ENCODE measurements at regions not wholly inside any gene's neighbourhood (a gene's known extent, or its start where the extent isn't known, plus 50 kb on each side); places are given as distances from the start of the nearest gene placed in this dataset.

GRCh38 chr2:71889759-71890684 lies 257.6 kb downstream of the CYP26B1 start:
- CTCF ChIA-PET: no interaction called here
- BruUV-seq (replicated peaks): no TSS peak
- H3K36me3 ChIP-seq (ENCODE audit: control insufficient read depth in 2 of 2, insufficient read depth in 2 of 2, low read length in 1 of 2): no peaks in the 10 kb centered on the region
- no peaks in the 10 kb centered on the region for H4K20me1 ChIP-seq (ENCODE audit: control insufficient read depth, insufficient read depth)
- FAIRE-seq (no peak), ATAC-seq (no peak), DNase-seq (ENCODE audit: low read depth, low spot score) (no peak)
- SMC1A ChIA-PET (ENCODE audit: uncharacterized antibody, unreplicated experiment): interaction anchor here (1.2 kb wide), 1 partner anchor 34 kb away, joined by 3 read pairs; no protein-coding TSS in a partner anchor
- H3K4me2 ChIP-seq (ENCODE audit: control insufficient read depth, insufficient read depth): no peak overlapping the region
- H3K4me1 ChIP-seq (ENCODE audit: control insufficient read depth, insufficient read depth, low read length): no peaks in the 10 kb centered on the region
- no peaks in the 10 kb centered on the region for H3K79me2 ChIP-seq (ENCODE audit: control insufficient read depth, insufficient read depth, low read length)
- no peak overlapping the region for H3K27ac ChIP-seq (ENCODE audit: control insufficient read depth, insufficient read depth)
- 34% methylated on average over 5 of the region's 5 CpGs for whole genome bisulfite sequencing (ENCODE audit: insufficient coverage, insufficient replicate concordance, low lambda C conversion rate, missing lambda C conversion rate)
- no peaks in the 10 kb centered on the region for H3K9me3 ChIP-seq (replicated peaks; ENCODE audit: control insufficient read depth, insufficient read depth, low read length)
- no peak overlapping the region for H3K9ac ChIP-seq (ENCODE audit: control insufficient read depth, insufficient read depth, low read length)
- H3K27me3 ChIP-seq (replicated peaks in 1 of 2; ENCODE audit: control insufficient read depth in 2 of 2, insufficient read depth in 2 of 2, low read length in 1 of 2): no peaks in the 10 kb centered on the region
- intact Hi-C loops (cut with micrococcal nuclease; ENCODE audit: unreplicated experiment) (no loop called here), in situ Hi-C loops (cut with MboI) (no loop called here)
- POLR2A ChIA-PET: no interaction called here
- H3K4me3 ChIP-seq: no peak overlapping the region
- H2AFZ ChIP-seq (ENCODE audit: control insufficient read depth, low read depth, low read length): no peak overlapping the region
- RAD21 ChIA-PET (ENCODE audit: unreplicated experiment): no interaction called here
- TF ChIP-seq NR2C1 (IDR thresholded peaks at IDR 0.05) (no peak), E4F1 (IDR thresholded peaks at IDR 0.05; ENCODE audit: borderline replicate concordance, partially characterized antibody) (no peak), RAD21 (IDR thresholded peaks at IDR 0.05; ENCODE audit: insufficient read depth, low read depth, low read length) (no peak), RFX5 (IDR thresholded peaks at IDR 0.05; ENCODE audit: low read depth, low read length) (no peak), SP1 (IDR thresholded peaks at IDR 0.05; ENCODE audit: low read depth, low read length) (no peak), TARDBP (IDR thresholded peaks at IDR 0.05; ENCODE audit: borderline replicate concordance) (no peak), ZSCAN29 (IDR thresholded peaks at IDR 0.05) (no peak), MYB (IDR thresholded peaks at IDR 0.05; ENCODE audit: borderline replicate concordance, low read depth, low read length) (no peak), NR2F1 (conservative IDR thresholded peaks at IDR 0.05) (no peak), ELK1 (IDR thresholded peaks at IDR 0.05; ENCODE audit: low read depth, low read length) (no peak)

Measured in GM12878 (cell line).